Keratinocyte (primary cell): ENCODE measurements at regions not wholly inside any gene's neighbourhood (a gene's known extent, or its start where the extent isn't known, plus 50 kb on each side); places are given as distances from the start of the nearest gene placed in this dataset.
A peak's percentile ranks its signal among the peaks of the same experiment; 100 is the strongest.

Experiments
- DNase-seq: peaks from one replicate; pipeline ENCODE4 v3.0.0-alpha.2; 2011; ENCODE audit warnings: low read depth, missing footprints, low spot score
- FAIRE-seq: peaks from 2 replicates; lab custom pipeline; 2011; peaks lifted over from hg19 to GRCh38; lab: Jason Lieb, UNC
- H2AFZ ChIP-seq: 2 replicates; pipeline ENCODE4 v1.6.0; 2012; ENCODE audit warnings: low read length, control low read depth, inconsistent platforms; ENCODE audit not compliant: control insufficient read depth
- H3K27ac ChIP-seq: 2 replicates; pipeline ENCODE4 v1.5.1; 2011; ENCODE audit warnings: low read length; ENCODE audit not compliant: control insufficient read depth, insufficient read depth
- H3K27me3 ChIP-seq: 3 replicates; pipeline ENCODE4 v1.6.0; 2011; ENCODE audit warnings: low read length; ENCODE audit not compliant: control insufficient read depth, insufficient read depth; ENCODE audit errors: extremely low read depth
- H3K36me3 ChIP-seq, 2 experiments: 2 replicates in 1 of 2; 3 replicates in 1 of 2; pipeline ENCODE4 v1.5.1; 2011; ENCODE audit warnings: low read length in 2 of 2, mild to moderate bottlenecking in 1 of 2; ENCODE audit not compliant: control insufficient read depth in 2 of 2, insufficient read depth in 2 of 2; ENCODE audit errors: extremely low read depth in 1 of 2
- H3K4me1 ChIP-seq: 3 replicates; pipeline ENCODE4 v1.5.1; 2011; ENCODE audit warnings: low read length; ENCODE audit not compliant: control insufficient read depth, insufficient read depth; ENCODE audit errors: extremely low read depth
- H3K4me2 ChIP-seq: 3 replicates; pipeline ENCODE4 v1.6.0; 2011; ENCODE audit warnings: low read depth, low read length; ENCODE audit not compliant: control insufficient read depth, insufficient read depth; ENCODE audit errors: extremely low read depth
- H3K4me3 ChIP-seq, 3 experiments: fragments of 200-600 bp in 1 of 3; sonication (generic) in 1 of 3; 2 replicates in 2 of 3; 3 replicates in 1 of 3; pipeline ENCODE4 v1.5.1; 2011 to 2016; ENCODE audit warnings: low read length in 3 of 3, mild to moderate bottlenecking in 3 of 3, control low read depth in 2 of 3, inconsistent platforms in 1 of 3, low read depth in 1 of 3, mixed read lengths in 1 of 3, mixed run types in 1 of 3, moderate library complexity in 1 of 3; ENCODE audit not compliant: control insufficient read depth in 2 of 3, insufficient read depth in 2 of 3; ENCODE audit errors: extremely low read depth in 1 of 3
- H3K79me2 ChIP-seq: 2 replicates; pipeline ENCODE4 v1.6.0; 2012; ENCODE audit warnings: low read length; ENCODE audit not compliant: control insufficient read depth, insufficient read depth
- H3K9ac ChIP-seq: 3 replicates; pipeline ENCODE4 v1.6.0; 2011; ENCODE audit warnings: low read length; ENCODE audit not compliant: control insufficient read depth, insufficient read depth; ENCODE audit errors: extremely low read depth
- H3K9me1 ChIP-seq: 3 replicates; pipeline ENCODE4 v1.6.0; 2011; ENCODE audit warnings: low read length; ENCODE audit not compliant: control insufficient read depth, insufficient read depth; ENCODE audit errors: extremely low read depth
- H3K9me3 ChIP-seq: 2 replicates; pipeline ENCODE4 v1.5.1; 2012; ENCODE audit warnings: low read depth, low read length; ENCODE audit not compliant: control insufficient read depth
- H4K20me1 ChIP-seq: 3 replicates; pipeline ENCODE4 v1.6.0; 2011; ENCODE audit warnings: low read length; ENCODE audit not compliant: control insufficient read depth, insufficient read depth; ENCODE audit errors: extremely low read depth
- EZH2 ChIP-seq: IDR thresholded peaks from one replicate; pipeline ENCODE4 v1.6.1; 2012; ENCODE audit warnings: inconsistent platforms, mild to moderate bottlenecking, low read length, moderate library complexity
- dilution Hi-C: fragments of 300-500 bp; cut with MboI; formaldehyde crosslinking; loops from one replicate; pipeline ENCODE4 v1.7.0; 2020; ENCODE audit warnings: low sequenced_read_pairs; ENCODE audit not compliant: extremely low pct_ligation_motif_present
- TF ChIP-seq, protein P1 (sequence below), 3 experiments: IDR thresholded peaks in 1 of 3; conservative IDR thresholded peaks in 1 of 3; optimal IDR thresholded peaks in 1 of 3; 2 replicates in 2 of 3; 3 replicates in 1 of 3; pipeline versions ENCODE3 to v1.5.1; 2011; ENCODE audit warnings: low read length in 3 of 3, mild to moderate bottlenecking in 3 of 3, moderate library complexity in 2 of 3, control low read depth in 1 of 3, inconsistent platforms in 1 of 3; ENCODE audit not compliant: insufficient read depth in 2 of 3; ENCODE audit errors: extremely low read depth in 1 of 3

DNA sequence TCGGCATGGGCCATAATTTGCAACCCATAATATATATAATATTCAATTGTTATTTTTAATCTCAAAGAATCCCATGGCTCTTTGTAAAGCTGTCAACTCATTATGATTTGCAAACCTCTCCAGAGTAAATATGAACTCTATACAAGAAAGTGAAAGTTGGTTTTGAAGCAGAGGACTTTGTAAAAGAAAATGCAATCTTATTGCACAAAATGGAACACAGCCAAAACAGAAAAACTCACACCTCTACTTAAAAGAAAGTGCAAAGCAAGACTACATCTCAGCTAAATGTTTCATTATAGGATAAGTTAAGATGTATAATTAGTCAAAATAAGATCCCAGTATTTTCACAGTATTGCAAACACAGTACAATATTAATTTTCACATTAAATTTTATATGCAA, 111.2 kb upstream of the FLRT2 start:
- Histone ChIP-seq H3K9me3 (no peaks in the 10 kb centered on the region), H3K9me1 (no peaks in the 10 kb centered on the region), H3K36me3 (no peaks in the 10 kb centered on the region), H4K20me1 (no peaks in the 10 kb centered on the region), H3K27ac (no peak overlapping the region), H3K27me3 (no peaks in the 10 kb centered on the region), H3K9ac (no peak overlapping the region), H3K4me3 (no peak overlapping the region), H3K4me1 (peaks cover 64% of the 10 kb centered on the region), H3K79me2 (no peaks in the 10 kb centered on the region), H3K4me2 (no peak overlapping the region), H2AFZ (no peak overlapping the region)
- TF ChIP-seq EZH2, result no peak
- TF ChIP-seq, protein P1, sequence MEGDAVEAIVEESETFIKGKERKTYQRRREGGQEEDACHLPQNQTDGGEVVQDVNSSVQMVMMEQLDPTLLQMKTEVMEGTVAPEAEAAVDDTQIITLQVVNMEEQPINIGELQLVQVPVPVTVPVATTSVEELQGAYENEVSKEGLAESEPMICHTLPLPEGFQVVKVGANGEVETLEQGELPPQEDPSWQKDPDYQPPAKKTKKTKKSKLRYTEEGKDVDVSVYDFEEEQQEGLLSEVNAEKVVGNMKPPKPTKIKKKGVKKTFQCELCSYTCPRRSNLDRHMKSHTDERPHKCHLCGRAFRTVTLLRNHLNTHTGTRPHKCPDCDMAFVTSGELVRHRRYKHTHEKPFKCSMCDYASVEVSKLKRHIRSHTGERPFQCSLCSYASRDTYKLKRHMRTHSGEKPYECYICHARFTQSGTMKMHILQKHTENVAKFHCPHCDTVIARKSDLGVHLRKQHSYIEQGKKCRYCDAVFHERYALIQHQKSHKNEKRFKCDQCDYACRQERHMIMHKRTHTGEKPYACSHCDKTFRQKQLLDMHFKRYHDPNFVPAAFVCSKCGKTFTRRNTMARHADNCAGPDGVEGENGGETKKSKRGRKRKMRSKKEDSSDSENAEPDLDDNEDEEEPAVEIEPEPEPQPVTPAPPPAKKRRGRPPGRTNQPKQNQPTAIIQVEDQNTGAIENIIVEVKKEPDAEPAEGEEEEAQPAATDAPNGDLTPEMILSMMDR (optimal IDR thresholded peaks at IDR 0.05 in 1 of 3, IDR thresholded peaks at IDR 0.05 in 1 of 3, conservative IDR thresholded peaks at IDR 0.05 in 1 of 3; ENCODE audit: extremely low read depth in 1 of 3, insufficient read depth in 2 of 3, low read length in 3 of 3), result no peak
- FAIRE-seq (no peak), DNase-seq (no peak)
- dilution Hi-C loops, result no loop called here

DNA sequence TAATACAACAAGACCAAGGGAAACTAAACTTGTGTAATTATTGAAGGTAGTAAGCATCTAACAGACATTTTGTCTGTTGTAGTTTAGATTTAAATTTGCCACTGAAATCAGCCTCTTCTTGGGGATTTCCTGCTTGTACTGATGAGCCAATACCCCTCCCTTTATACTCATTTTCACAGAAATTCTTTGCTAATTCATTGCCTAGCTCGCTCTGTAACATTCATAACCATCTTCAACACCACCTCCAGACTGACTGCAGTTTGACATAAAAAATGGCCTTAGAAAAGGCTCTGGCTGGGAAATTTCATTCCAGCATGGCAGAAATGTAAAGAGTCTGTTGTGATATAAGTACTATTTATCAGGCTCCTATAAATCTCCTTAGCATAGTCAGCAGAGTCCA, 109.7 kb upstream of the FLRT2 start:
- Histone ChIP-seq H3K9me1 (no peaks in the 10 kb centered on the region), H3K79me2 (no peaks in the 10 kb centered on the region), H3K4me3 (no peak overlapping the region), H3K9me3 (no peaks in the 10 kb centered on the region), H3K4me1 (peaks cover 62% of the 10 kb centered on the region), H3K9ac (no peak overlapping the region), H3K27ac (peak overlapping the region; percentile 99), H3K4me2 (no peak overlapping the region), H2AFZ (no peak overlapping the region), H3K36me3 (no peaks in the 10 kb centered on the region), H4K20me1 (no peaks in the 10 kb centered on the region), H3K27me3 (no peaks in the 10 kb centered on the region)
- DNase-seq, result no peak
- no peak for FAIRE-seq
- dilution Hi-C loops, result no loop called here
- no peak for TF ChIP-seq EZH2
- TF ChIP-seq, protein P1 (optimal IDR thresholded peaks at IDR 0.05 in 1 of 3, IDR thresholded peaks at IDR 0.05 in 1 of 3, conservative IDR thresholded peaks at IDR 0.05 in 1 of 3; ENCODE audit: extremely low read depth in 1 of 3, insufficient read depth in 2 of 3, low read length in 3 of 3), result no peak
